Fibroblast of lung (primary cell): ENCODE measurements at regions not wholly inside any gene's neighbourhood (a gene's known extent, or its start where the extent isn't known, plus 50 kb on each side); places are given as distances from the start of the nearest gene placed in this dataset.

Experiments used
- DNase-seq, 2 donors: peaks; one replicate each; pipeline versions ENCODE4 v3.0.0 to v3.0.0-alpha.2; 2010; ENCODE audit warnings: low read depth in 2 of 2
- H2AFZ ChIP-seq: 2 replicates; pipeline ENCODE4 v1.5.1; 2012; ENCODE audit warnings: low read length, control low read depth, inconsistent platforms
- H3K27ac ChIP-seq: 2 replicates; pipeline ENCODE4 v1.5.1; 2011; ENCODE audit warnings: low read length, control low read depth; ENCODE audit not compliant: insufficient read depth
- H3K27me3 ChIP-seq: 2 replicates; pipeline ENCODE4 v1.5.1; 2011; ENCODE audit warnings: mild to moderate bottlenecking, low read length; ENCODE audit not compliant: control insufficient read depth, insufficient read depth
- H3K36me3 ChIP-seq: 2 replicates; pipeline ENCODE4 v1.5.1; 2011; ENCODE audit warnings: low read length; ENCODE audit not compliant: control insufficient read depth, insufficient read depth
- H3K4me1 ChIP-seq: 2 replicates; pipeline ENCODE4 v1.5.1; 2011; ENCODE audit warnings: low read length; ENCODE audit not compliant: control insufficient read depth, insufficient read depth; ENCODE audit errors: extremely low read depth
- H3K4me2 ChIP-seq: 2 replicates; pipeline ENCODE4 v1.5.1; 2011; ENCODE audit warnings: low read length, control low read depth; ENCODE audit not compliant: insufficient read depth; ENCODE audit errors: extremely low read depth
- H3K4me3 ChIP-seq, 4 experiments: fragments of 200-600 bp in 1 of 4; sonication (generic) in 1 of 4; replicated peaks in 1 of 4; 2 replicates each; pipeline ENCODE4 v1.5.1; 2011 to 2016; ENCODE audit warnings: low read length in 4 of 4, low read depth in 3 of 4, mild to moderate bottlenecking in 3 of 4, control low read depth in 2 of 4, inconsistent platforms in 1 of 4, mixed read lengths in 1 of 4; ENCODE audit not compliant: insufficient read depth in 1 of 4; ENCODE audit errors: control extremely low read depth in 1 of 4
- H3K79me2 ChIP-seq: 2 replicates; pipeline ENCODE4 v1.5.1; 2012; ENCODE audit warnings: mild to moderate bottlenecking, low read length, inconsistent platforms; ENCODE audit not compliant: control insufficient read depth, insufficient read depth
- H3K9ac ChIP-seq: 2 replicates; pipeline ENCODE4 v1.5.1; 2011; ENCODE audit warnings: mild to moderate bottlenecking, low read length, control low read depth; ENCODE audit not compliant: insufficient read depth
- H3K9me3 ChIP-seq: 2 replicates; pipeline ENCODE4 v1.5.1; 2012; ENCODE audit warnings: low read depth, low read length; ENCODE audit not compliant: control insufficient read depth, insufficient read depth
- H4K20me1 ChIP-seq: 2 replicates; pipeline ENCODE4 v1.5.1; 2011; ENCODE audit warnings: low read length; ENCODE audit not compliant: control insufficient read depth, insufficient read depth; ENCODE audit errors: extremely low read depth
- CTCF ChIP-seq, 2 donors: IDR thresholded peaks in 1 of 2; conservative IDR thresholded peaks in 1 of 2; 1 replicate in 1 of 2; 2 replicates in 1 of 2; pipeline ENCODE4 v1.5.1; 2011 to 2012; ENCODE audit warnings: low read length in 2 of 2, control low read depth in 1 of 2, inconsistent platforms in 1 of 2, low read depth in 1 of 2, mild to moderate bottlenecking in 1 of 2
- EZH2 ChIP-seq: IDR thresholded peaks from 2 replicates; pipeline ENCODE4 v1.5.1; 2012; ENCODE audit warnings: low read length, control low read depth, mild to moderate bottlenecking; ENCODE audit errors: missing control alignments

- H3K79me2 ChIP-seq, result no peaks in the 10 kb centered on the region
- H2AFZ ChIP-seq, result no peak overlapping the region
- H3K4me3 ChIP-seq, result no peak overlapping the region
- no peaks in the 10 kb centered on the region for H3K27me3 ChIP-seq
- no peaks in the 10 kb centered on the region for H3K4me1 ChIP-seq
- H4K20me1 ChIP-seq, result no peaks in the 10 kb centered on the region
- no peak overlapping the region for H3K27ac ChIP-seq
- H3K36me3 ChIP-seq, result no peaks in the 10 kb centered on the region
- TF ChIP-seq CTCF (conservative IDR thresholded peaks at IDR 0.05 in 1 of 2, IDR thresholded peaks at IDR 0.05 in 1 of 2; ENCODE audit: low read depth in 1 of 2, low read length in 2 of 2) (no peak), EZH2 (no peak)
- H3K4me2 ChIP-seq, result no peak overlapping the region
- H3K9ac ChIP-seq, result no peak overlapping the region
- DNase-seq, result no peak
- no peaks in the 10 kb centered on the region for H3K9me3 ChIP-seq
These were observed 224.9 kb upstream of the SMIM31 start for GRCh38 chr4:164529058-164529457.

GRCh38 chr4:164529486-164529885, 224.4 kb upstream of the SMIM31 start:
- Histone ChIP-seq H3K27me3 (no peaks in the 10 kb centered on the region), H3K27ac (no peak overlapping the region), H3K4me3 (no peak overlapping the region), H3K79me2 (no peaks in the 10 kb centered on the region), H3K9me3 (no peaks in the 10 kb centered on the region), H3K9ac (no peak overlapping the region), H3K36me3 (no peaks in the 10 kb centered on the region), H4K20me1 (no peaks in the 10 kb centered on the region), H2AFZ (no peak overlapping the region), H3K4me1 (no peaks in the 10 kb centered on the region), H3K4me2 (no peak overlapping the region)
- no peak for TF ChIP-seq EZH2
- no peak for TF ChIP-seq CTCF (conservative IDR thresholded peaks at IDR 0.05 in 1 of 2, IDR thresholded peaks at IDR 0.05 in 1 of 2; ENCODE audit: low read depth in 1 of 2, low read length in 2 of 2)
- no peak for DNase-seq

- Histone ChIP-seq H3K9me3 (no peaks in the 10 kb centered on the region), H4K20me1 (no peaks in the 10 kb centered on the region), H3K27me3 (no peaks in the 10 kb centered on the region), H3K4me2 (no peak overlapping the region), H3K79me2 (no peaks in the 10 kb centered on the region), H3K9ac (no peak overlapping the region), H3K27ac (no peak overlapping the region), H3K36me3 (no peaks in the 10 kb centered on the region), H3K4me3 (no peak overlapping the region), H3K4me1 (no peaks in the 10 kb centered on the region), H2AFZ (no peak overlapping the region)
- TF ChIP-seq EZH2 (no peak), CTCF (conservative IDR thresholded peaks at IDR 0.05 in 1 of 2, IDR thresholded peaks at IDR 0.05 in 1 of 2; ENCODE audit: low read depth in 1 of 2, low read length in 2 of 2) (no peak)
- DNase-seq, result no peak
These were observed 222.6 kb upstream of the SMIM31 start for GRCh38 chr4:164531336-164531735.
